SH-SY5Y (cell line): ENCODE measurements at regions not wholly inside any gene's neighbourhood (a gene's known extent, or its start where the extent isn't known, plus 50 kb on each side); places are given as distances from the start of the nearest gene placed in this dataset.

Experiments
- GATA2 ChIP-seq: IDR thresholded peaks from 2 replicates; pipeline ENCODE4 v1.6.1; 2011; ENCODE audit warnings: mild to moderate bottlenecking, low read depth, low read length
- GATA3 ChIP-seq: IDR thresholded peaks from 2 replicates; pipeline ENCODE4 v1.6.1; 2011; ENCODE audit warnings: low read depth, mild to moderate bottlenecking, low read length, moderate library complexity

GRCh38 chr6:28648878-28649375, 123.2 kb downstream of the GPX5 start:
- no peak for TF ChIP-seq GATA3
- TF ChIP-seq GATA2, result no peak
